ENCODE measurements at regions not wholly inside any gene's neighbourhood (a gene's known extent, or its start where the extent isn't known, plus 50 kb on each side); places are given as distances from the start of the nearest gene placed in this dataset.
A peak's percentile ranks its signal among the peaks of the same experiment; 100 is the strongest.

GRCh38 chr2:139357972-139358371, 577.8 kb upstream of the NXPH2 start:
- ATAC-seq = no peak
- Histone ChIP-seq H3K27ac (no peak overlapping the region), H3K4me3 (no peak overlapping the region), H3K9me3 (no peaks in the 10 kb centered on the region), H3K4me1 (no peaks in the 10 kb centered on the region), H3K27me3 (no peaks in the 10 kb centered on the region), H3K36me3 (no peaks in the 10 kb centered on the region)
- no peak for DNase-seq
- intact Hi-C loops (cut with DNase I) = no loop called here
- FAIRE-seq = no peak
- TF ChIP-seq CTCF (IDR thresholded peaks at IDR 0.05) = no peak
- WGBS, 2 donors = 64 to 66% methylated on average over 3 of the region's 3 CpGs

GRCh38 chr2:139354518-139354917, 574.3 kb upstream of the NXPH2 start:
- no peak for TF ChIP-seq CTCF (IDR thresholded peaks at IDR 0.05)
- Histone ChIP-seq H3K36me3 (no peaks in the 10 kb centered on the region), H3K27ac (no peak overlapping the region), H3K4me3 (no peak overlapping the region), H3K27me3 (no peaks in the 10 kb centered on the region), H3K4me1 (no peaks in the 10 kb centered on the region), H3K9me3 (no peaks in the 10 kb centered on the region)
- intact Hi-C loops (cut with DNase I) = no loop called here
- 50% methylated on average over 1 of the region's 1 CpG for WGBS, 2 donors
- no peak for DNase-seq
- no peak for FAIRE-seq
- no peak for ATAC-seq

- Histone ChIP-seq H3K9me3 (no peaks in the 10 kb centered on the region), H3K27ac (no peak overlapping the region), H3K27me3 (no peaks in the 10 kb centered on the region), H3K4me1 (no peaks in the 10 kb centered on the region), H3K36me3 (no peaks in the 10 kb centered on the region), H3K4me3 (no peak overlapping the region)
- 73% methylated on average over 1 of the region's 1 CpG for WGBS, 2 donors
- FAIRE-seq (no peak), ATAC-seq (no peak), DNase-seq (peak in 1 of 6 donors; percentile 13)
- intact Hi-C loops (cut with DNase I) = no loop called here
- TF ChIP-seq CTCF (IDR thresholded peaks at IDR 0.05) = no peak
Observed at GRCh38 chr2:139353874-139354273, 573.7 kb upstream of the NXPH2 start.

GRCh38 chr2:139317259-139317658, 537.1 kb upstream of the NXPH2 start:
- Histone ChIP-seq H3K27me3 (no peaks in the 10 kb centered on the region), H3K4me1 (no peaks in the 10 kb centered on the region), H3K9me3 (no peaks in the 10 kb centered on the region), H3K27ac (no peak overlapping the region), H3K4me3 (no peak overlapping the region), H3K36me3 (no peaks in the 10 kb centered on the region)
- ATAC-seq = no peak
- 30 to 50% methylated on average over 1 of the region's 1 CpG for WGBS, 2 donors
- TF ChIP-seq CTCF (IDR thresholded peaks at IDR 0.05) = no peak
- FAIRE-seq = no peak
- no peak for DNase-seq
- intact Hi-C loops (cut with DNase I) = no loop called here

- Histone ChIP-seq H3K27me3 (no peaks in the 10 kb centered on the region), H3K4me1 (no peaks in the 10 kb centered on the region), H3K36me3 (no peaks in the 10 kb centered on the region), H3K4me3 (no peak overlapping the region), H3K27ac (no peak overlapping the region), H3K9me3 (no peaks in the 10 kb centered on the region)
- TF ChIP-seq CTCF (IDR thresholded peaks at IDR 0.05) = no peak
- ATAC-seq (no peak), DNase-seq (no peak), FAIRE-seq (no peak)
- 54 to 65% methylated on average over 1 of the region's 1 CpG for WGBS, 2 donors
- intact Hi-C loops (cut with DNase I) = no loop called here
Observed at GRCh38 chr2:139314059-139314458, 533.9 kb upstream of the NXPH2 start.

Measured in pancreas (tissue), 10 donors.